Ectodermal cell (in vitro differentiated cells): ENCODE measurements at regions not wholly inside any gene's neighbourhood (a gene's known extent, or its start where the extent isn't known, plus 50 kb on each side); places are given as distances from the start of the nearest gene placed in this dataset.
A peak's percentile ranks its signal among the peaks of the same experiment; 100 is the strongest.

Experiments used
- H3K27ac ChIP-seq: 2 replicates; pipeline ENCODE4 v1.7.0; 2013; ENCODE audit warnings: mild to moderate bottlenecking, low read depth, low read length; ENCODE audit not compliant: insufficient read depth, poor library complexity, severe bottlenecking
- H3K27me3 ChIP-seq: 2 replicates; pipeline ENCODE4 v1.7.0; 2013; ENCODE audit warnings: mild to moderate bottlenecking, low read length; ENCODE audit not compliant: insufficient read depth, control insufficient read depth, poor library complexity, severe bottlenecking
- H3K36me3 ChIP-seq: one replicate; pipeline ENCODE4 v1.7.0; 2013; ENCODE audit warnings: low read length; ENCODE audit not compliant: control insufficient read depth, insufficient read depth
- H3K4me1 ChIP-seq: one replicate; pipeline ENCODE4 v1.7.0; 2013; ENCODE audit warnings: low read length; ENCODE audit not compliant: control insufficient read depth, insufficient read depth
- H3K4me3 ChIP-seq: 2 replicates; pipeline ENCODE4 v1.7.0; 2013; ENCODE audit warnings: low read depth, low read length, control low read depth; ENCODE audit not compliant: insufficient read depth
- H3K9me3 ChIP-seq: 2 replicates; pipeline ENCODE4 v1.7.0; 2013; ENCODE audit warnings: mild to moderate bottlenecking, low read length, moderate library complexity; ENCODE audit not compliant: control insufficient read depth
- WGBS, 2 experiments: methylation state at CpG; one replicate each; pipeline ENCODE4 v1.1.7; 2013; ENCODE audit warnings: missing lambda C conversion rate in 2 of 2; 5-methylcytosine and 5-hydroxymethylcytosine counted together

- Histone ChIP-seq H3K27ac (peak overlapping the region; percentile 37), H3K4me1 (peaks cover 31% of the 10 kb centered on the region), H3K27me3 (no peaks in the 10 kb centered on the region), H3K4me3 (no peak overlapping the region), H3K9me3 (no peaks in the 10 kb centered on the region), H3K36me3 (no peaks in the 10 kb centered on the region)
- WGBS, 2 experiments, result 11 to 12% methylated on average over 4 of the region's 4 CpGs
Measured at GRCh38 chr13:105278943-105279381, 1256.5 kb downstream of the EFNB2 start.

GRCh38 chr13:105276571-105276970, 1258.9 kb downstream of the EFNB2 start:
- Histone ChIP-seq H3K9me3 (no peaks in the 10 kb centered on the region), H3K4me3 (no peak overlapping the region), H3K36me3 (no peaks in the 10 kb centered on the region), H3K27ac (no peak overlapping the region), H3K27me3 (no peaks in the 10 kb centered on the region), H3K4me1 (peaks cover 14% of the 10 kb centered on the region)
- 98% methylated on average over 3 of the region's 3 CpGs for WGBS, 2 experiments

- WGBS, 2 experiments, result 90 to 92% methylated on average over 6 of the region's 6 CpGs
- Histone ChIP-seq H3K27ac (no peak overlapping the region), H3K27me3 (no peaks in the 10 kb centered on the region), H3K9me3 (no peaks in the 10 kb centered on the region), H3K4me3 (no peak overlapping the region), H3K36me3 (no peaks in the 10 kb centered on the region), H3K4me1 (peaks cover 4% of the 10 kb centered on the region)
Measured at GRCh38 chr13:105273665-105274222, 1261.7 kb downstream of the EFNB2 start.

- H3K9me3 ChIP-seq, result no peaks in the 10 kb centered on the region
- H3K4me1 ChIP-seq, result no peaks in the 10 kb centered on the region
- WGBS, 2 experiments, result 89 to 93% methylated on average over 12 to 13 of the region's 13 CpGs
- no peaks in the 10 kb centered on the region for H3K27me3 ChIP-seq
- H3K27ac ChIP-seq, result no peak overlapping the region
- no peak overlapping the region for H3K4me3 ChIP-seq
- H3K36me3 ChIP-seq, result no peaks in the 10 kb centered on the region
Measured at GRCh38 chr13:105272660-105273631, 1262.5 kb downstream of the EFNB2 start.

GRCh38 chr13:105266615-105267014, 1268.8 kb downstream of the EFNB2 start:
- H3K36me3 ChIP-seq, result no peaks in the 10 kb centered on the region
- H3K27ac ChIP-seq, result no peak overlapping the region
- no peaks in the 10 kb centered on the region for H3K9me3 ChIP-seq
- H3K4me3 ChIP-seq, result no peak overlapping the region
- 47 to 48% methylated on average over 2 of the region's 2 CpGs for WGBS, 2 experiments
- H3K4me1 ChIP-seq, result no peaks in the 10 kb centered on the region
- no peaks in the 10 kb centered on the region for H3K27me3 ChIP-seq

GRCh38 chr13:105262579-105262978, 1272.9 kb downstream of the EFNB2 start:
- Histone ChIP-seq H3K27me3 (no peaks in the 10 kb centered on the region), H3K4me1 (no peaks in the 10 kb centered on the region), H3K27ac (no peak overlapping the region), H3K36me3 (no peaks in the 10 kb centered on the region), H3K9me3 (no peaks in the 10 kb centered on the region), H3K4me3 (no peak overlapping the region)
- 92 to 100% methylated on average over 2 of the region's 2 CpGs for WGBS, 2 experiments

GRCh38 chr13:105259426-105259825, 1276.0 kb downstream of the EFNB2 start:
- Histone ChIP-seq H3K36me3 (no peaks in the 10 kb centered on the region), H3K9me3 (no peaks in the 10 kb centered on the region), H3K27me3 (no peaks in the 10 kb centered on the region), H3K4me1 (no peaks in the 10 kb centered on the region), H3K27ac (no peak overlapping the region), H3K4me3 (no peak overlapping the region)
- 85 to 97% methylated on average over 4 to 6 of the region's 6 CpGs for WGBS, 2 experiments

GRCh38 chr13:105255472-105255871, 1280.0 kb downstream of the EFNB2 start:
- Histone ChIP-seq H3K36me3 (no peaks in the 10 kb centered on the region), H3K27ac (no peak overlapping the region), H3K4me3 (no peak overlapping the region)

GRCh38 chr13:105251293-105251692, 1284.2 kb downstream of the EFNB2 start:
- Histone ChIP-seq H3K27me3 (no peaks in the 10 kb centered on the region), H3K9me3 (no peaks in the 10 kb centered on the region), H3K4me1 (no peaks in the 10 kb centered on the region), H3K27ac (no peak overlapping the region), H3K4me3 (no peak overlapping the region), H3K36me3 (no peaks in the 10 kb centered on the region)

More at GRCh38 chr13:105255472-105255871, 1280.0 kb downstream of the EFNB2 start:
- no peaks in the 10 kb centered on the region for H3K9me3 ChIP-seq
- H3K27me3 ChIP-seq, result no peaks in the 10 kb centered on the region
- 0% methylated on average over 1 of the region's 1 CpG; no CpG with 5 or more reads in 1 of the 2 experiments for WGBS, 2 experiments
- no peaks in the 10 kb centered on the region for H3K4me1 ChIP-seq

- H3K27me3 ChIP-seq, result no peaks in the 10 kb centered on the region
- WGBS, 2 experiments, result 81 to 87% methylated on average over 5 of the region's 5 CpGs
Measured at GRCh38 chr13:105247830-105248229, 1287.6 kb downstream of the EFNB2 start.

More at GRCh38 chr13:105247830-105248229, 1287.6 kb downstream of the EFNB2 start:
- Histone ChIP-seq H3K4me3 (no peak overlapping the region), H3K27ac (no peak overlapping the region), H3K4me1 (no peaks in the 10 kb centered on the region), H3K9me3 (no peaks in the 10 kb centered on the region), H3K36me3 (no peaks in the 10 kb centered on the region)
